Suprapubic skin (tissue), 4 donors: ENCODE measurements at regions not wholly inside any gene's neighbourhood (a gene's known extent, or its start where the extent isn't known, plus 50 kb on each side); places are given as distances from the start of the nearest gene placed in this dataset.

Experiments used
- CTCF ChIP-seq, 2 donors: fragments of 200-600 bp in 1 of 2; fragments of 450-650 bp in 1 of 2; sonication (generic) in 1 of 2; IDR thresholded peaks; one replicate each; pipeline ENCODE4 v1.5.1; 2016 to 2019; ENCODE audit warnings: antibody characterized with exemption in 2 of 2, mild to moderate bottlenecking in 1 of 2, moderate library complexity in 1 of 2
- EP300 ChIP-seq: sonication (generic); formaldehyde crosslinking; IDR thresholded peaks from one replicate; pipeline ENCODE4 v1.6.1; 2017; ENCODE audit warnings: antibody characterized with exemption
- POLR2A ChIP-seq, 2 donors: fragments of 450-650 bp; IDR thresholded peaks; one replicate each; pipeline ENCODE4 v1.6.1; 2017; ENCODE audit warnings: antibody characterized with exemption in 2 of 2, mild to moderate bottlenecking in 2 of 2, moderate library complexity in 2 of 2
- POLR2AphosphoS5 ChIP-seq, 3 donors: sonication (generic); formaldehyde crosslinking; IDR thresholded peaks; one replicate each; pipeline ENCODE4 v1.6.1; 2017; ENCODE audit warnings: antibody characterized with exemption in 3 of 3

GRCh38 chr20:22841846-22842245 is 193.3 kb upstream of the SSTR4 start:
- TF ChIP-seq POLR2AphosphoS5 (IDR thresholded peaks at IDR 0.05), result no peak
- TF ChIP-seq CTCF (IDR thresholded peaks at IDR 0.05), result no peak
- TF ChIP-seq POLR2A (IDR thresholded peaks at IDR 0.05), result no peak
- TF ChIP-seq EP300, result no peak
